ENCODE measurements at regions not wholly inside any gene's neighbourhood (a gene's known extent, or its start where the extent isn't known, plus 50 kb on each side); places are given as distances from the start of the nearest gene placed in this dataset.

DNA sequence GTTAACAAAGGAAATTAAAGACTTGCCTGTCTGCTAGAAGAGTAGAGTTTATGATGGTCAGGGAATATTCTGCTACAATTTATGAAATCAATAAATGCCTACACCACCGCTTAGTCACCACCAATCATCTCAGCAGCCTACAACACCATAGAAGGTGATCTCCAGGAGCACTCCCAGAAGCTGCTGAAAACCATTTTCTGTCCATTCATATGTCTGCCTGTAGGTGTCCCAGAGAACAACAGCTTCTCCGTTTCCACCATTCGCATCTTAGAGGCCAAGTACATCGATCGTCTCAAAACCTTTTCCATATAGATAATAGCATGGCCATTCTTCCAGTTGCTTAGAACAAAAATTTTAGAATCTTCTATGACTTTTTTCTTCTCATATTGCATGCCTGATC lies 303.4 kb downstream of the KCNC2 start:
- Histone ChIP-seq H3K27me3 (ENCODE audit: control insufficient read depth in 1 of 2, insufficient read depth in 2 of 2, low read length in 2 of 2) (no peaks in the 10 kb centered on the region; a peak in 1 of 5 replicates), H3K4me2 (ENCODE audit: low read depth, low read length) (no peak overlapping the region), H4K20me1 (ENCODE audit: insufficient read depth, low read length) (no peaks in the 10 kb centered on the region), H3K9ac (ENCODE audit: insufficient read depth, low read depth, low read length) (no peak overlapping the region), H2AFZ (ENCODE audit: low read length) (no peak overlapping the region), H3K79me2 (ENCODE audit: insufficient read depth, low read length) (no peaks in the 10 kb centered on the region), H3K4me1 (ENCODE audit: insufficient read depth, low read length) (no peaks in the 10 kb centered on the region), H3K36me3 (replicated peaks in 1 of 2; ENCODE audit: control insufficient read depth in 1 of 2, insufficient read depth in 2 of 2, low read length in 2 of 2) (no peaks in the 10 kb centered on the region), H3K9me3 (ENCODE audit: low read length) (no peaks in the 10 kb centered on the region), H3K27ac (ENCODE audit: extremely low read length, insufficient read depth, low read length) (no peak overlapping the region), H3K4me3 (replicated peaks in 1 of 3; ENCODE audit: insufficient read depth in 1 of 3, low read depth in 2 of 3, low read length in 3 of 3) (no peak overlapping the region)
- intact Hi-C loops (cut with micrococcal nuclease; ENCODE audit: unreplicated experiment) (loop anchor here (5.0 to 10.0 kb wide), 2 partner anchors 101 to 186 kb away; no protein-coding TSS in a partner anchor), in situ Hi-C loops (cut with HindIII; ENCODE audit: extremely low pct_ligation_motif_present, low pct_unique_long_range_greater_than_20kb) (no loop called here)
- WGBS (ENCODE audit: low lambda C conversion rate), result 3% methylated on average over 5 of the region's 5 CpGs
- CTCF ChIA-PET (ENCODE audit: low intra/inter-chr PET ratio, low total read pairs), result no interaction called here
- peak; percentile 26 for FAIRE-seq
- peak; percentile 83 for ATAC-seq
- BruUV-seq (replicated peaks), result no TSS peak
- peak; percentile 14 for DNase-seq (ENCODE audit: low spot score)
- POLR2A ChIA-PET, result no interaction called here
- TF ChIP-seq, protein P1, sequence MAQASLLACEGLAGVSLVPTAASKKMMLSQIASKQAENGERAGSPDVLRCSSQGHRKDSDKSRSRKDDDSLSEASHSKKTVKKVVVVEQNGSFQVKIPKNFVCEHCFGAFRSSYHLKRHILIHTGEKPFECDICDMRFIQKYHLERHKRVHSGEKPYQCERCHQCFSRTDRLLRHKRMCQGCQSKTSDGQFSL (CRISPR knock-in tag; IDR thresholded peaks at IDR 0.05), result no peak
- TF ChIP-seq MAFF (IDR thresholded peaks at IDR 0.05; ENCODE audit: low read depth, low read length) (no peak), ZNF543 (CRISPR knock-in tag; IDR thresholded peaks at IDR 0.05) (no peak), ZNF263 (CRISPR knock-in tag; IDR thresholded peaks at IDR 0.05) (0 out of 2 replicates have a peak, but pooled peaks have one; percentile 60), RFXANK (CRISPR knock-in tag; IDR thresholded peaks at IDR 0.05) (no peak), STAG1 (CRISPR knock-in tag; IDR thresholded peaks at IDR 0.05) (peak; percentile 10; the same call in 1 of the 2 replicates), NFKB2 (CRISPR knock-in tag; IDR thresholded peaks at IDR 0.05; ENCODE audit: borderline replicate concordance) (no peak)
- TF ChIP-seq, protein P2, sequence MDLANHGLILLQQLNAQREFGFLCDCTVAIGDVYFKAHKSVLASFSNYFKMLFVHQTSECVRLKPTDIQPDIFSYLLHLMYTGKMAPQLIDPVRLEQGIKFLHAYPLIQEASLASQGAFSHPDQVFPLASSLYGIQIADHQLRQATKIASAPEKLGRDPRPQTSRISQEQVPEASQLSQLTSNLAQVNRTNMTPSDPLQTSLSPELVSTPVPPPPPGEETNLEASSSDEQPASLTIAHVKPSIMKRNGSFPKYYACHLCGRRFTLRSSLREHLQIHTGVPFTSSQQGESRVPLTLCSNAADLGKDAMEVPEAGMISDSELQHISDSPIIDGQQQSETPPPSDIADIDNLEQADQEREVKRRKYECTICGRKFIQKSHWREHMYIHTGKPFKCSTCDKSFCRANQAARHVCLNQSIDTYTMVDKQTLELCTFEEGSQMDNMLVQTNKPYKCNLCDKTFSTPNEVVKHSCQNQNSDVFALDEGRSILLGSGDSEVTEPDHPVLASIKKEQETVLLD (CRISPR knock-in tag; IDR thresholded peaks at IDR 0.05; ENCODE audit: low read depth), result no peak
- TF ChIP-seq, protein P3, sequence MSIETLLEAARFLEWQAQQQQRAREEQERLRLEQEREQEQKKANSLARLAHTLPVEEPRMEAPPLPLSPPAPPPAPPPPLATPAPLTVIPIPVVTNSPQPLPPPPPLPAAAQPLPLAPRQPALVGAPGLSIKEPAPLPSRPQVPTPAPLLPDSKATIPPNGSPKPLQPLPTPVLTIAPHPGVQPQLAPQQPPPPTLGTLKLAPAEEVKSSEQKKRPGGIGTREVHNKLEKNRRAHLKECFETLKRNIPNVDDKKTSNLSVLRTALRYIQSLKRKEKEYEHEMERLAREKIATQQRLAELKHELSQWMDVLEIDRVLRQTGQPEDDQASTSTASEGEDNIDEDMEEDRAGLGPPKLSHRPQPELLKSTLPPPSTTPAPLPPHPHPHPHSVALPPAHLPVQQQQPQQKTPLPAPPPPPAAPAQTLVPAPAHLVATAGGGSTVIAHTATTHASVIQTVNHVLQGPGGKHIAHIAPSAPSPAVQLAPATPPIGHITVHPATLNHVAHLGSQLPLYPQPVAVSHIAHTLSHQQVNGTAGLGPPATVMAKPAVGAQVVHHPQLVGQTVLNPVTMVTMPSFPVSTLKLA (IDR thresholded peaks at IDR 0.05), result no peak
- TF ChIP-seq, protein P4, sequence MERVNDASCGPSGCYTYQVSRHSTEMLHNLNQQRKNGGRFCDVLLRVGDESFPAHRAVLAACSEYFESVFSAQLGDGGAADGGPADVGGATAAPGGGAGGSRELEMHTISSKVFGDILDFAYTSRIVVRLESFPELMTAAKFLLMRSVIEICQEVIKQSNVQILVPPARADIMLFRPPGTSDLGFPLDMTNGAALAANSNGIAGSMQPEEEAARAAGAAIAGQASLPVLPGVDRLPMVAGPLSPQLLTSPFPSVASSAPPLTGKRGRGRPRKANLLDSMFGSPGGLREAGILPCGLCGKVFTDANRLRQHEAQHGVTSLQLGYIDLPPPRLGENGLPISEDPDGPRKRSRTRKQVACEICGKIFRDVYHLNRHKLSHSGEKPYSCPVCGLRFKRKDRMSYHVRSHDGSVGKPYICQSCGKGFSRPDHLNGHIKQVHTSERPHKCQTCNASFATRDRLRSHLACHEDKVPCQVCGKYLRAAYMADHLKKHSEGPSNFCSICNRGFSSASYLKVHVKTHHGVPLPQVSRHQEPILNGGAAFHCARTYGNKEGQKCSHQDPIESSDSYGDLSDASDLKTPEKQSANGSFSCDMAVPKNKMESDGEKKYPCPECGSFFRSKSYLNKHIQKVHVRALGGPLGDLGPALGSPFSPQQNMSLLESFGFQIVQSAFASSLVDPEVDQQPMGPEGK (CRISPR knock-in tag; IDR thresholded peaks at IDR 0.05), result no peak
- TF ChIP-seq, protein P5, sequence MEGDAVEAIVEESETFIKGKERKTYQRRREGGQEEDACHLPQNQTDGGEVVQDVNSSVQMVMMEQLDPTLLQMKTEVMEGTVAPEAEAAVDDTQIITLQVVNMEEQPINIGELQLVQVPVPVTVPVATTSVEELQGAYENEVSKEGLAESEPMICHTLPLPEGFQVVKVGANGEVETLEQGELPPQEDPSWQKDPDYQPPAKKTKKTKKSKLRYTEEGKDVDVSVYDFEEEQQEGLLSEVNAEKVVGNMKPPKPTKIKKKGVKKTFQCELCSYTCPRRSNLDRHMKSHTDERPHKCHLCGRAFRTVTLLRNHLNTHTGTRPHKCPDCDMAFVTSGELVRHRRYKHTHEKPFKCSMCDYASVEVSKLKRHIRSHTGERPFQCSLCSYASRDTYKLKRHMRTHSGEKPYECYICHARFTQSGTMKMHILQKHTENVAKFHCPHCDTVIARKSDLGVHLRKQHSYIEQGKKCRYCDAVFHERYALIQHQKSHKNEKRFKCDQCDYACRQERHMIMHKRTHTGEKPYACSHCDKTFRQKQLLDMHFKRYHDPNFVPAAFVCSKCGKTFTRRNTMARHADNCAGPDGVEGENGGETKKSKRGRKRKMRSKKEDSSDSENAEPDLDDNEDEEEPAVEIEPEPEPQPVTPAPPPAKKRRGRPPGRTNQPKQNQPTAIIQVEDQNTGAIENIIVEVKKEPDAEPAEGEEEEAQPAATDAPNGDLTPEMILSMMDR (CRISPR knock-in tag; IDR thresholded peaks at IDR 0.05), result peak; percentile 27
- TF ChIP-seq, protein P6, sequence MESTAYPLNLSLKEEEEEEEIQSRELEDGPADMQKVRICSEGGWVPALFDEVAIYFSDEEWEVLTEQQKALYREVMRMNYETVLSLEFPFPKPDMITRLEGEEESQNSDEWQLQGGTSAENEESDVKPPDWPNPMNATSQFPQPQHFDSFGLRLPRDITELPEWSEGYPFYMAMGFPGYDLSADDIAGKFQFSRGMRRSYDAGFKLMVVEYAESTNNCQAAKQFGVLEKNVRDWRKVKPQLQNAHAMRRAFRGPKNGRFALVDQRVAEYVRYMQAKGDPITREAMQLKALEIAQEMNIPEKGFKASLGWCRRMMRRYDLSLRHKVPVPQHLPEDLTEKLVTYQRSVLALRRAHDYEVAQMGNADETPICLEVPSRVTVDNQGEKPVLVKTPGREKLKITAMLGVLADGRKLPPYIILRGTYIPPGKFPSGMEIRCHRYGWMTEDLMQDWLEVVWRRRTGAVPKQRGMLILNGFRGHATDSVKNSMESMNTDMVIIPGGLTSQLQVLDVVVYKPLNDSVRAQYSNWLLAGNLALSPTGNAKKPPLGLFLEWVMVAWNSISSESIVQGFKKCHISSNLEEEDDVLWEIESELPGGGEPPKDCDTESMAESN (CRISPR knock-in tag; conservative IDR thresholded peaks at IDR 0.05), result no peak
- TF ChIP-seq, protein P7, sequence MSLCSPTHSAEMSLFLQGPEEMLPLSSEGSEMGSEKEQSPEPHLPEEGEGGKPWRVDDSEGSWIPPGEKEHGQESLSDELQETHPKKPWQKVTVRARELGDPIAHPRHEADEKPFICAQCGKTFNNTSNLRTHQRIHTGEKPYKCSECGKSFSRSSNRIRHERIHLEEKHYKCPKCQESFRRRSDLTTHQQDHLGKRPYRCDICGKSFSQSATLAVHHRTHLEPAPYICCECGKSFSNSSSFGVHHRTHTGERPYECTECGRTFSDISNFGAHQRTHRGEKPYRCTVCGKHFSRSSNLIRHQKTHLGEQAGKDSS (CRISPR knock-in tag; IDR thresholded peaks at IDR 0.05; ENCODE audit: borderline replicate concordance, low read depth), result no peak
- TF ChIP-seq, protein P8, sequence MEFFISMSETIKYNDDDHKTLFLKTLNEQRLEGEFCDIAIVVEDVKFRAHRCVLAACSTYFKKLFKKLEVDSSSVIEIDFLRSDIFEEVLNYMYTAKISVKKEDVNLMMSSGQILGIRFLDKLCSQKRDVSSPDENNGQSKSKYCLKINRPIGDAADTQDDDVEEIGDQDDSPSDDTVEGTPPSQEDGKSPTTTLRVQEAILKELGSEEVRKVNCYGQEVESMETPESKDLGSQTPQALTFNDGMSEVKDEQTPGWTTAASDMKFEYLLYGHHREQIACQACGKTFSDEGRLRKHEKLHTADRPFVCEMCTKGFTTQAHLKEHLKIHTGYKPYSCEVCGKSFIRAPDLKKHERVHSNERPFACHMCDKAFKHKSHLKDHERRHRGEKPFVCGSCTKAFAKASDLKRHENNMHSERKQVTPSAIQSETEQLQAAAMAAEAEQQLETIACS (CRISPR knock-in tag; IDR thresholded peaks at IDR 0.05), result no peak

Data from HepG2 (cell line).